HFF-Myc (cell line): ENCODE measurements at regions not wholly inside any gene's neighbourhood (a gene's known extent, or its start where the extent isn't known, plus 50 kb on each side); places are given as distances from the start of the nearest gene placed in this dataset.

ENCODE experiments used
- DNase-seq: peaks from one replicate; pipeline ENCODE4 v3.0.0-alpha.2; 2011; ENCODE audit warnings: low read depth; ENCODE audit errors: extremely low read depth
- H3K4me3 ChIP-seq: replicated peaks from 2 replicates; pipeline ENCODE4 v1.5.1; 2011; ENCODE audit warnings: low read depth, mild to moderate bottlenecking, control low read depth, low read length
- CTCF ChIP-seq: IDR thresholded peaks from 2 replicates; pipeline ENCODE4 v1.5.1; 2012; ENCODE audit warnings: mild to moderate bottlenecking, low read depth, low read length, control low read depth; ENCODE audit errors: missing control alignments

- DNase-seq: no peak
- no peak for TF ChIP-seq CTCF
- no peak overlapping the region for H3K4me3 ChIP-seq
These were observed 196.9 kb upstream of the PWP1 start for GRCh38 chr12:107488666-107489065.

GRCh38 chr12:107490010-107490409, 195.6 kb upstream of the PWP1 start:
- no peak overlapping the region for H3K4me3 ChIP-seq
- TF ChIP-seq CTCF: no peak
- DNase-seq: no peak

GRCh38 chr12:107491856-107492255, 193.7 kb upstream of the PWP1 start:
- no peak for TF ChIP-seq CTCF
- no peak for DNase-seq
- H3K4me3 ChIP-seq: no peak overlapping the region

- no peak overlapping the region for H3K4me3 ChIP-seq
- DNase-seq: no peak
- no peak for TF ChIP-seq CTCF
These were observed 193.0 kb upstream of the PWP1 start for GRCh38 chr12:107492393-107493134.

GRCh38 chr12:107493135-107493494, 192.5 kb upstream of the PWP1 start:
- TF ChIP-seq CTCF: no peak
- no peak for DNase-seq
- H3K4me3 ChIP-seq: no peak overlapping the region

GRCh38 chr12:107493666-107494065, 191.9 kb upstream of the PWP1 start:
- no peak for DNase-seq
- no peak overlapping the region for H3K4me3 ChIP-seq
- no peak for TF ChIP-seq CTCF

GRCh38 chr12:107494331-107494730, 191.3 kb upstream of the PWP1 start:
- TF ChIP-seq CTCF: no peak
- no peak overlapping the region for H3K4me3 ChIP-seq
- DNase-seq: no peak
